ENCODE measurements at regions not wholly inside any gene's neighbourhood (a gene's known extent, or its start where the extent isn't known, plus 50 kb on each side); places are given as distances from the start of the nearest gene placed in this dataset.

DNA sequence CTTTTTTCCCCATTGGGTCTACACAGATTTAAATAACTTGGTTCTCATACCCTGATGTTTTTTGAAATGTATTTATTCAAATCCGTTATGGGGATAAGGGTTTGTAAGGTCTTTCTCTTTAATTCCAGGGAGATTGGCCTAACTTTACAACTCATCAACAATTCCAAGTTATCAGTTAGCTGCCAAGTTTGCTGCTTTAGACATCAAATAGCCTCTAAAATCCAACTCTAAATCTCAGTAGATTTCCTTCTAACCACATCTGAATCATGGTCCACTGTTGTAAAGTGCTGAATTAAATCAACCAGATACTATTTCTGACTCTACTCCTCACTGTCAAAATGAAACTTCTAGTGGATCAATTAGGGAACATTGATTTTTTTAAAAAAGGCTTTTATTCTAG is 364.1 kb upstream of the E2F7 start:
- Histone ChIP-seq H3K27ac (ENCODE audit: low read depth in 1 of 2, low read length in 1 of 2) (no peak overlapping the region), H3K36me3 (ENCODE audit: control insufficient read depth in 4 of 4, insufficient read depth in 4 of 4, low read length in 4 of 4) (peaks cover 0 to 1% (median 0%) of the 10 kb centered on the region in 4 donors), H3K9ac (ENCODE audit: insufficient read depth in 1 of 2, low read length in 2 of 2) (no peak overlapping the region), H3K27me3 (ENCODE audit: control insufficient read depth in 3 of 3, insufficient read depth in 3 of 3, low read length in 2 of 3) (no peaks in the 10 kb centered on the region), H3K9me3 (ENCODE audit: control insufficient read depth in 4 of 4, insufficient read depth in 3 of 4, low read length in 3 of 4) (peaks cover 0 to 5% (median 0%) of the 10 kb centered on the region in 4 donors), H3K4me1 (ENCODE audit: control insufficient read depth in 5 of 5, insufficient read depth in 5 of 5, low read length in 5 of 5) (no peaks in the 10 kb centered on the region), H3K4me3 (no peak overlapping the region)
- TF ChIP-seq, protein P1, sequence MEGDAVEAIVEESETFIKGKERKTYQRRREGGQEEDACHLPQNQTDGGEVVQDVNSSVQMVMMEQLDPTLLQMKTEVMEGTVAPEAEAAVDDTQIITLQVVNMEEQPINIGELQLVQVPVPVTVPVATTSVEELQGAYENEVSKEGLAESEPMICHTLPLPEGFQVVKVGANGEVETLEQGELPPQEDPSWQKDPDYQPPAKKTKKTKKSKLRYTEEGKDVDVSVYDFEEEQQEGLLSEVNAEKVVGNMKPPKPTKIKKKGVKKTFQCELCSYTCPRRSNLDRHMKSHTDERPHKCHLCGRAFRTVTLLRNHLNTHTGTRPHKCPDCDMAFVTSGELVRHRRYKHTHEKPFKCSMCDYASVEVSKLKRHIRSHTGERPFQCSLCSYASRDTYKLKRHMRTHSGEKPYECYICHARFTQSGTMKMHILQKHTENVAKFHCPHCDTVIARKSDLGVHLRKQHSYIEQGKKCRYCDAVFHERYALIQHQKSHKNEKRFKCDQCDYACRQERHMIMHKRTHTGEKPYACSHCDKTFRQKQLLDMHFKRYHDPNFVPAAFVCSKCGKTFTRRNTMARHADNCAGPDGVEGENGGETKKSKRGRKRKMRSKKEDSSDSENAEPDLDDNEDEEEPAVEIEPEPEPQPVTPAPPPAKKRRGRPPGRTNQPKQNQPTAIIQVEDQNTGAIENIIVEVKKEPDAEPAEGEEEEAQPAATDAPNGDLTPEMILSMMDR (IDR thresholded peaks at IDR 0.05; ENCODE audit: control extremely low read depth, extremely low read depth): no peak
- DNase-seq (no peak), ATAC-seq (ENCODE audit: insufficient read depth, low FRiP score) (no peak)
- WGBS, 2 donors: 70 to 88% methylated on average over 1 of the region's 1 CpG

DNA sequence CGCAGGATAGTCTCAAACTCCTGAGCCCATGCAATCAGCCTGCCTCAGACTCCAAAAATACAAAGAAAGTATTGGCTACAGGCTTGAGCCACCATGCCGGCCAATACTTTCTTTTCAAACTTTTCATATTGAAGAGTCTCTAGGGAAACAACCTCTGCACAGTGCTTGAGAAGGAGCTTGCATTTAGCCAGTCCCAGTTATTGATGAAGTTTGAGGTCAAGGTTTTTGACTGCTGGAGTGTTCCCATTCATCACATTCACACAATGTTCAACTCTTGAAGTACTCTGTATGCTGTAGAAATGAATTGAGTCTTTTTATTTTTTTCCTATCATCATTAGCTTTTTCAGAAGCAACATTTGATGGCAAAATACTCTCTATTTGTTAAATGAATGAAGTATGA is 355.8 kb upstream of the E2F7 start:
- Histone ChIP-seq H3K27me3 (ENCODE audit: control insufficient read depth in 3 of 3, insufficient read depth in 3 of 3, low read length in 2 of 3) (no peaks in the 10 kb centered on the region), H3K9me3 (ENCODE audit: control insufficient read depth in 4 of 4, insufficient read depth in 3 of 4, low read length in 3 of 4) (peaks cover 0 to 3% (median 0%) of the 10 kb centered on the region in 4 donors), H3K27ac (ENCODE audit: low read depth in 1 of 2, low read length in 1 of 2) (no peak overlapping the region), H3K36me3 (ENCODE audit: control insufficient read depth in 4 of 4, insufficient read depth in 4 of 4, low read length in 4 of 4) (no peaks in the 10 kb centered on the region), H3K4me1 (ENCODE audit: control insufficient read depth in 5 of 5, insufficient read depth in 5 of 5, low read length in 5 of 5) (no peaks in the 10 kb centered on the region), H3K4me3 (no peak overlapping the region), H3K9ac (ENCODE audit: insufficient read depth in 1 of 2, low read length in 2 of 2) (no peak overlapping the region)
- TF ChIP-seq, protein P1 (IDR thresholded peaks at IDR 0.05; ENCODE audit: control extremely low read depth, extremely low read depth): no peak
- DNase-seq (no peak), ATAC-seq (ENCODE audit: insufficient read depth, low FRiP score) (no peak)
- WGBS, 2 donors: 92 to 94% methylated on average over 2 of the region's 2 CpGs

DNA sequence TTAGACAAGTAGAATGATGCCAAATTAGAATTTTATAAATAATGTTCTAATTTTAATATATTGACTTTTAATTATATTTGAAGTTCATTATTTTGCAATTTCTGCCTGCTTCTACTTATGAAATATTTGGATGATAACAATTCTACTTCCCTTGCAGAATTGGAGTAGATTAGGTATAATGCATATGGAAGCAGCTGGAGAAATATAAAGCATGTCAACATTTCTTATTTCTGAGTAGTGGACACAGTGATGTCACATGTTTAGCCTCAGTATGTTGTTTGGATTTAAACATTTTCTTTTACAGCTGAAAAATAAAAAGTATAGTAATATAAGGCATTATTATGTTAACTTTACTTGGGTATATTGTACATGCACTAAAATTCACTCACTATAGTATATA is 344.2 kb upstream of the E2F7 start:
- DNase-seq (peak in 2 of 3 donors; percentile 64 to 79), ATAC-seq (ENCODE audit: insufficient read depth, low FRiP score) (no peak)
- Histone ChIP-seq H3K4me1 (ENCODE audit: control insufficient read depth in 5 of 5, insufficient read depth in 5 of 5, low read length in 5 of 5) (peaks cover 0 to 18% (median 4%) of the 10 kb centered on the region in 5 donors), H3K9ac (ENCODE audit: insufficient read depth in 1 of 2, low read length in 2 of 2) (no peak overlapping the region), H3K36me3 (ENCODE audit: control insufficient read depth in 4 of 4, insufficient read depth in 4 of 4, low read length in 4 of 4) (no peaks in the 10 kb centered on the region), H3K9me3 (ENCODE audit: control insufficient read depth in 4 of 4, insufficient read depth in 3 of 4, low read length in 3 of 4) (no peaks in the 10 kb centered on the region), H3K4me3 (no peak overlapping the region), H3K27me3 (ENCODE audit: control insufficient read depth in 3 of 3, insufficient read depth in 3 of 3, low read length in 2 of 3) (no peaks in the 10 kb centered on the region), H3K27ac (ENCODE audit: low read depth in 1 of 2, low read length in 1 of 2) (no peak overlapping the region)
- TF ChIP-seq, protein P1 (IDR thresholded peaks at IDR 0.05; ENCODE audit: control extremely low read depth, extremely low read depth): no peak

DNA sequence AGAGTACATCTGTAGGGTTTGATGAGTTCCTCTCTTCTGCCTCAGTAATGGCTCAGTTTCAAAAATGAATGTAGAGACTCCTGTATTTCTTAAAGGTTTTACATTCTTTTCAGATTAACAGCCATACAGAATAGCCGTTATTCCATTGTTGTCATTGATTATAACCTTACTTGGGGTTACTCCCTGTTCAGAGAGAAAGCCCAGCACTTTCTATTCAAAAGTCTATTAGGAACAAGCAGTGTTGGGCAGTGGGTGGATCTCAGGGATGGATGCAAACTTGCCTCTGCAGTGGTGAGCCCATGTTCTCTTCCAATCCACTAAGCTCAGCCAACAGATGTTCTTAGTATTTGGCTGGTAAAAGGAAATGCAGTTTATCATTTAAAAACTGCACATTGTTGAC is 342.6 kb upstream of the E2F7 start:
- no peak for ATAC-seq (ENCODE audit: insufficient read depth, low FRiP score)
- 84 to 87% methylated on average over 1 of the region's 1 CpG for WGBS, 2 donors
- Histone ChIP-seq H3K9ac (ENCODE audit: insufficient read depth in 1 of 2, low read length in 2 of 2) (no peak overlapping the region), H3K9me3 (ENCODE audit: control insufficient read depth in 4 of 4, insufficient read depth in 3 of 4, low read length in 3 of 4) (no peaks in the 10 kb centered on the region), H3K4me1 (ENCODE audit: control insufficient read depth in 5 of 5, insufficient read depth in 5 of 5, low read length in 5 of 5) (peaks cover 0 to 24% (median 4%) of the 10 kb centered on the region in 5 donors), H3K27me3 (ENCODE audit: control insufficient read depth in 3 of 3, insufficient read depth in 3 of 3, low read length in 2 of 3) (no peaks in the 10 kb centered on the region), H3K4me3 (no peak overlapping the region), H3K36me3 (ENCODE audit: control insufficient read depth in 4 of 4, insufficient read depth in 4 of 4, low read length in 4 of 4) (no peaks in the 10 kb centered on the region), H3K27ac (ENCODE audit: low read depth in 1 of 2, low read length in 1 of 2) (no peak overlapping the region)
- no peak for DNase-seq
- TF ChIP-seq, protein P1 (IDR thresholded peaks at IDR 0.05; ENCODE audit: control extremely low read depth, extremely low read depth): no peak

All from lung (tissue), 11 donors.